WTC11 (cell line): ENCODE measurements at regions not wholly inside any gene's neighbourhood (a gene's known extent, or its start where the extent isn't known, plus 50 kb on each side); places are given as distances from the start of the nearest gene placed in this dataset.
A peak's percentile ranks its signal among the peaks of the same experiment; 100 is the strongest.

Experiments used
- ATAC-seq: fragments of 200-7000 bp; cut with Tn5 transposase; 2 replicates; pipeline ENCODE4 v1.10.0; 2021; ENCODE audit warnings: mild to moderate bottlenecking, moderate library complexity
- CTCF ChIA-PET: fragments of 300-600 bp; sonication (Branson Sonifier 250); formaldehyde crosslinking; loops from one replicate; lab custom pipeline; 2021; ENCODE audit warnings: antibody characterized with exemption; lab: Charles Lee
- POLR2A ChIA-PET: fragments of 350-600 bp; sonication (Branson Sonifier 250); formaldehyde crosslinking; loops from one replicate; lab custom pipeline; 2021; ENCODE audit warnings: antibody characterized with exemption; lab: Charles Lee
- DNase-seq: peaks from one replicate; pipeline ENCODE4 v3.0.0; 2021; ENCODE audit warnings: low spot score
- H3K27ac Mint-ChIP-seq: 2 replicates; pipeline ENCODE4 v1.8.0; 2021; ENCODE audit warnings: mixed read lengths
- H3K27me3 Mint-ChIP-seq: 2 replicates; pipeline ENCODE4 v1.8.0; 2021; ENCODE audit warnings: low read depth, mild to moderate bottlenecking, moderate library complexity, mixed read lengths
- H3K36me3 Mint-ChIP-seq: 2 replicates; pipeline ENCODE4 v1.8.0; 2021; ENCODE audit warnings: mixed read lengths
- H3K4me1 Mint-ChIP-seq: 2 replicates; pipeline ENCODE4 v1.8.0; 2022; ENCODE audit warnings: mixed read lengths
- H3K4me3 Mint-ChIP-seq: 2 replicates; pipeline ENCODE4 v1.8.0; 2021; ENCODE audit warnings: mild to moderate bottlenecking, moderate library complexity, mixed read lengths
- H3K9me3 Mint-ChIP-seq: 2 replicates; pipeline ENCODE4 v1.8.0; 2021; ENCODE audit warnings: mixed read lengths
- GRHL2 ChIP-seq: fragments of 250-450 bp; sonication (Bioruptor Pico); IDR thresholded peaks from 2 replicates; pipeline ENCODE4 v1.8.0; 2022; ENCODE audit warnings: mild to moderate bottlenecking, moderate library complexity; ENCODE audit not compliant: insufficient replicate concordance, severe bottlenecking
- GTF2I ChIP-seq: fragments of 250-450 bp; sonication (Bioruptor Pico); conservative IDR thresholded peaks from 2 replicates; pipeline ENCODE4 v1.4.0; 2021; ENCODE audit warnings: mild to moderate bottlenecking
- SMAD3 ChIP-seq: sonication (generic); formaldehyde crosslinking; IDR thresholded peaks from 2 replicates; pipeline ENCODE4 v1.8.0; 2022; ENCODE audit warnings: missing genetic modification reagents, mild to moderate bottlenecking, borderline replicate concordance
- SMAD4 ChIP-seq: sonication (generic); formaldehyde crosslinking; IDR thresholded peaks from 2 replicates; pipeline ENCODE4 v1.8.0; 2022; ENCODE audit warnings: mild to moderate bottlenecking, missing genetic modification reagents
- TCF7 ChIP-seq: sonication (generic); formaldehyde crosslinking; IDR thresholded peaks from 2 replicates; pipeline ENCODE4 v1.8.0; 2022; ENCODE audit warnings: mild to moderate bottlenecking, low read depth, missing genetic modification reagents, moderate library complexity
- TEAD1 ChIP-seq: sonication (generic); formaldehyde crosslinking; IDR thresholded peaks from 2 replicates; pipeline ENCODE4 v1.8.0; 2022; ENCODE audit warnings: mild to moderate bottlenecking, missing genetic modification reagents
- ZNF121 ChIP-seq: sonication (generic); formaldehyde crosslinking; IDR thresholded peaks from 2 replicates; pipeline ENCODE4 v1.8.0; 2023; ENCODE audit warnings: missing genetic modification reagents
- ZNF396 ChIP-seq: fragments of 250-450 bp; sonication (Bioruptor Pico); IDR thresholded peaks from 2 replicates; pipeline ENCODE4 v1.8.0; 2021; ENCODE audit warnings: mild to moderate bottlenecking, moderate library complexity, borderline replicate concordance
- ZNF423 ChIP-seq: fragments of 250-450 bp; sonication (Bioruptor Pico); IDR thresholded peaks from 2 replicates; pipeline ENCODE4 v2.1.2; 2022; ENCODE audit warnings: mild to moderate bottlenecking, moderate library complexity
- TF ChIP-seq, protein P1 (sequence below): sonication (generic); formaldehyde crosslinking; IDR thresholded peaks from 2 replicates; pipeline ENCODE4 v1.8.1; 2022; ENCODE audit warnings: low read depth, mild to moderate bottlenecking, moderate library complexity, missing genetic modification reagents, borderline replicate concordance
- TF ChIP-seq, protein P2 (sequence below): sonication (generic); formaldehyde crosslinking; IDR thresholded peaks from 2 replicates; pipeline ENCODE4 v1.8.1; 2023; ENCODE audit warnings: mild to moderate bottlenecking, missing genetic modification reagents, borderline replicate concordance
- TF ChIP-seq, protein P3 (sequence below): sonication (generic); formaldehyde crosslinking; IDR thresholded peaks from 2 replicates; pipeline ENCODE4 v1.8.1; 2023; ENCODE audit warnings: mild to moderate bottlenecking, missing genetic modification reagents
- TF ChIP-seq, protein P4 (sequence below): fragments of 250-450 bp; sonication (Bioruptor Pico); IDR thresholded peaks from 2 replicates; pipeline ENCODE4 v1.9.0; 2021; ENCODE audit warnings: mild to moderate bottlenecking

DNA sequence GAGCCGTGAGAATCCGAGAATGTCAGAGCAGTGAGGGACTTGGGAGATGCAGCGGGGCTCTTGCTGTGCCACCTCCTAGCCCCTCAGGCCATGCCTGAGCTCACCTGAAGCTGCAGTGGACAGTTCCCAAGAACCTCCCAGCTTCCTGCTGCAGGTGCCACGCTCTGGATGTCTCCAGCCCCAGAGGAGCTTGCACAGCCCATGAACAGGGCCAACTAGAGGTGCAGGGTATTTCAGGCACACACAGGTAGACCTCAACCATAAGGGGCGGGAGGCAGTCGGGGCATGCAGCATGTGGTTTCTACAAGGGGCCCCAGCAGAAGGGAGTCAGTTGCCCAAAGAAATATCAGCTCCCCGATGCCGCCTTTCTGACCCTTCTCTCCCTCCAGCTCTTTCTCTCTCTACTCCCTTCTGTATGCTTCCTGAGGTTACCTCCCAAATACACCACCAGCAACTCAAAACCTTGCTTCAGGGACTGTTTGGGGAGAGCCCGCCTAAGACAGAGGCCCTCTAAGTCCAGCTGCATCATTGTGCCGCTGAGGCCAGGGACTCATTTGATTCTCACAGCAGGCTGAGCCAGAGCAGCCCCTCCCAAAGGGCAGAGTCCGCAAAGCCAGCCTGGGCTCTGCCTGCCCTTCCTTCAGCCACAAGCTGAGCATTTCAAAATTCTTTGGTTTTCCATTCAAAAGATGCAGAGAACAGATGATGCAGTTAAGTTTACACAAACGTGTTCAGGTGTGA lies 209.8 kb downstream of the MATN1 start:
- Mint-ChIP-seq H3K36me3 (no peaks in the 10 kb centered on the region), H3K4me3 (no peak overlapping the region), H3K27me3 (no peaks in the 10 kb centered on the region), H3K4me1 (peaks cover 47% of the 10 kb centered on the region), H3K9me3 (no peaks in the 10 kb centered on the region; the same call in 1 of the 2 replicates), H3K27ac (no peak overlapping the region)
- CTCF ChIA-PET: interaction anchor here (1.5 kb wide), 1 partner anchor 133 kb away, joined by 4 read pairs; no protein-coding TSS in a partner anchor
- TF ChIP-seq, protein P1, sequence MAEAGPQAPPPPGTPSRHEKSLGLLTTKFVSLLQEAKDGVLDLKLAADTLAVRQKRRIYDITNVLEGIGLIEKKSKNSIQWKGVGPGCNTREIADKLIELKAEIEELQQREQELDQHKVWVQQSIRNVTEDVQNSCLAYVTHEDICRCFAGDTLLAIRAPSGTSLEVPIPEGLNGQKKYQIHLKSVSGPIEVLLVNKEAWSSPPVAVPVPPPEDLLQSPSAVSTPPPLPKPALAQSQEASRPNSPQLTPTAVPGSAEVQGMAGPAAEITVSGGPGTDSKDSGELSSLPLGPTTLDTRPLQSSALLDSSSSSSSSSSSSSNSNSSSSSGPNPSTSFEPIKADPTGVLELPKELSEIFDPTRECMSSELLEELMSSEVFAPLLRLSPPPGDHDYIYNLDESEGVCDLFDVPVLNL (CRISPR knock-in tag): no peak
- TF ChIP-seq ZNF121 (CRISPR knock-in tag) (no peak), ZNF423 (CRISPR knock-in tag) (no peak)
- TF ChIP-seq, protein P2, sequence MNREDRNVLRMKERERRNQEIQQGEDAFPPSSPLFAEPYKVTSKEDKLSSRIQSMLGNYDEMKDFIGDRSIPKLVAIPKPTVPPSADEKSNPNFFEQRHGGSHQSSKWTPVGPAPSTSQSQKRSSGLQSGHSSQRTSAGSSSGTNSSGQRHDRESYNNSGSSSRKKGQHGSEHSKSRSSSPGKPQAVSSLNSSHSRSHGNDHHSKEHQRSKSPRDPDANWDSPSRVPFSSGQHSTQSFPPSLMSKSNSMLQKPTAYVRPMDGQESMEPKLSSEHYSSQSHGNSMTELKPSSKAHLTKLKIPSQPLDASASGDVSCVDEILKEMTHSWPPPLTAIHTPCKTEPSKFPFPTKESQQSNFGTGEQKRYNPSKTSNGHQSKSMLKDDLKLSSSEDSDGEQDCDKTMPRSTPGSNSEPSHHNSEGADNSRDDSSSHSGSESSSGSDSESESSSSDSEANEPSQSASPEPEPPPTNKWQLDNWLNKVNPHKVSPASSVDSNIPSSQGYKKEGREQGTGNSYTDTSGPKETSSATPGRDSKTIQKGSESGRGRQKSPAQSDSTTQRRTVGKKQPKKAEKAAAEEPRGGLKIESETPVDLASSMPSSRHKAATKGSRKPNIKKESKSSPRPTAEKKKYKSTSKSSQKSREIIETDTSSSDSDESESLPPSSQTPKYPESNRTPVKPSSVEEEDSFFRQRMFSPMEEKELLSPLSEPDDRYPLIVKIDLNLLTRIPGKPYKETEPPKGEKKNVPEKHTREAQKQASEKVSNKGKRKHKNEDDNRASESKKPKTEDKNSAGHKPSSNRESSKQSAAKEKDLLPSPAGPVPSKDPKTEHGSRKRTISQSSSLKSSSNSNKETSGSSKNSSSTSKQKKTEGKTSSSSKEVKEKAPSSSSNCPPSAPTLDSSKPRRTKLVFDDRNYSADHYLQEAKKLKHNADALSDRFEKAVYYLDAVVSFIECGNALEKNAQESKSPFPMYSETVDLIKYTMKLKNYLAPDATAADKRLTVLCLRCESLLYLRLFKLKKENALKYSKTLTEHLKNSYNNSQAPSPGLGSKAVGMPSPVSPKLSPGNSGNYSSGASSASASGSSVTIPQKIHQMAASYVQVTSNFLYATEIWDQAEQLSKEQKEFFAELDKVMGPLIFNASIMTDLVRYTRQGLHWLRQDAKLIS (CRISPR knock-in tag): no peak
- no peak for ATAC-seq
- DNase-seq: no peak
- POLR2A ChIA-PET: no interaction called here

DNA sequence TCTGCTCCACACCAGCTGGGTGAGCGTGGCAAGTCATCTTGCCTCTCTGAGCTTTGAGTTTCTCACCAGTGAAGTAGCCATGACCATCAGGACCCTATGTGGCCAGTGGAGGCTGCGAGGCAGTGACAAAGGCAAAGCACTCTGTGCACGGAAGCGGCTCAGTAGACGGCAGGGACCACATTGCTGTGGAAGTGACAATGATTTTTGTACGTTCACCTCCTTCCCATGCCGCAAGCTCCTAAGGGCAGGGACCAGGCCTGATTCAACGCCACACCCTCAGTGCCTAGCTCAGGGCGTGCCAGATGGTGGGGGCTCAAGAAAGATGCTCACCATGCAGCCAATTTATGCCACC lies 210.5 kb downstream of the MATN1 start:
- no peaks in the 10 kb centered on the region; the same call in 1 of the 2 replicates for H3K9me3 Mint-ChIP-seq
- ChIA-PET CTCF (interaction anchor here (0.6 to 1.5 kb wide), 4 partner anchors 133 to 721 kb away, joined by 3 to 4 read pairs (median 4); no protein-coding TSS in a partner anchor), POLR2A (no interaction called here)
- no peaks in the 10 kb centered on the region for H3K36me3 Mint-ChIP-seq
- H3K27me3 Mint-ChIP-seq: no peaks in the 10 kb centered on the region
- peaks cover 46% of the 10 kb centered on the region for H3K4me1 Mint-ChIP-seq
- no peak for ATAC-seq
- no peak for TF ChIP-seq GTF2I (CRISPR knock-in tag)
- TF ChIP-seq SMAD3 (CRISPR knock-in tag): no peak
- no peak for TF ChIP-seq TCF7 (CRISPR knock-in tag)
- H3K4me3 Mint-ChIP-seq: no peak overlapping the region
- no peak for DNase-seq
- H3K27ac Mint-ChIP-seq: no peak overlapping the region

DNA sequence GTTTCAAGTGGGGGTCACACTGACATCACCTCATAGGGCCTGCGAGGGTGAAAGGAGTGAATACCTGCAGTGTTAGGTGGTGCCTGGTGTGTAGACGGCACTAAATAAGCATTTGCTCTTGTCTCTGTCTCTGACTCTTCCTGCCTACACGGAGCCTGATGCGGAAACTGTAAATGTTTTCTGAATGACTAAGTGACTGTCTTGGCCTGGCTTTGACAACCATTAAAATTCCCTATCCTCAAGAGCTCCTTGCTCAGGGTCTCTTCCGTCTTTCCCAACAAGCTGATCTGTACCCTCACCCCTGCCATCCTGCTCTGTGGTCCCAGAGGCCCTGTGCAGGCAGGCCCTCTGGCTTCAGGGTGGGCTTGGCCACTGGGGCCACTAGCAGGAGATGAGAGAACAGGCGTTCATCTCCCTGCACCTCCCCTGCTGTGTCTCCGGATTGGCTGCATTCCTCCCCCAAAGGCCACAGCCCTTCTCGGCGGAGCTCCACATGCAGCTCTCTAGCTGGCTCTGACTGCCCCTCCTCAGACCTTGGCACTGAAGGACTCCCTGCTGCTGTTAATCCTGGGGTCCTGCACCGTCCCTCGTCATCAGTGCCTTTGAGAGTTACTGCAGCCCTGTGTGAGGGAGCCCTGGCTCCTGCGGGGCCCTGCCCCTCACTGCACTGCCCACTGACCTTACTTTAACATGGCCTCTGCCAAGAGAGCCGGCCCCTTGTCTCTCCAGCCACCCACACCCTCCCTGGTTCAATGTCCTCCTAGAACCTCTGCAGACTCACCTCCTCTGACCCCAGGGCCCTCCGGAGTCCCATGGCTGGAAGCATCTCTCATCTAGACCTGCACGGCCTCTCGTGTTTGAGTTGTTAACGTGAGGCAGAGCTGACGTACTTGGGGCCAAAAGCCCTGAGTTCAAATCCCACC lies 211.1 kb downstream of the MATN1 start:
- peaks cover 42% of the 10 kb centered on the region for H3K4me1 Mint-ChIP-seq
- peak; percentile 38 for DNase-seq
- H3K9me3 Mint-ChIP-seq: no peaks in the 10 kb centered on the region; the same call in 1 of the 2 replicates
- H3K27ac Mint-ChIP-seq: no peak overlapping the region
- H3K4me3 Mint-ChIP-seq: no peak overlapping the region
- ChIA-PET POLR2A (no interaction called here), CTCF (interaction anchor here (0.6 to 1.5 kb wide), 4 partner anchors 132 to 720 kb away, joined by 3 to 4 read pairs (median 4); no protein-coding TSS in a partner anchor)
- H3K27me3 Mint-ChIP-seq: no peaks in the 10 kb centered on the region
- peak; percentile 66 for ATAC-seq
- TF ChIP-seq TEAD1 (CRISPR knock-in tag) (no peak), SMAD4 (no peak), ZNF423 (CRISPR knock-in tag) (peak; percentile 16; the same call in 1 of the 2 replicates), ZNF396 (CRISPR knock-in tag) (no peak), GRHL2 (CRISPR knock-in tag) (no peak)
- TF ChIP-seq, protein P3, sequence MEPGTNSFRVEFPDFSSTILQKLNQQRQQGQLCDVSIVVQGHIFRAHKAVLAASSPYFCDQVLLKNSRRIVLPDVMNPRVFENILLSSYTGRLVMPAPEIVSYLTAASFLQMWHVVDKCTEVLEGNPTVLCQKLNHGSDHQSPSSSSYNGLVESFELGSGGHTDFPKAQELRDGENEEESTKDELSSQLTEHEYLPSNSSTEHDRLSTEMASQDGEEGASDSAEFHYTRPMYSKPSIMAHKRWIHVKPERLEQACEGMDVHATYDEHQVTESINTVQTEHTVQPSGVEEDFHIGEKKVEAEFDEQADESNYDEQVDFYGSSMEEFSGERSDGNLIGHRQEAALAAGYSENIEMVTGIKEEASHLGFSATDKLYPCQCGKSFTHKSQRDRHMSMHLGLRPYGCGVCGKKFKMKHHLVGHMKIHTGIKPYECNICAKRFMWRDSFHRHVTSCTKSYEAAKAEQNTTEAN: no peak
- TF ChIP-seq, protein P4, sequence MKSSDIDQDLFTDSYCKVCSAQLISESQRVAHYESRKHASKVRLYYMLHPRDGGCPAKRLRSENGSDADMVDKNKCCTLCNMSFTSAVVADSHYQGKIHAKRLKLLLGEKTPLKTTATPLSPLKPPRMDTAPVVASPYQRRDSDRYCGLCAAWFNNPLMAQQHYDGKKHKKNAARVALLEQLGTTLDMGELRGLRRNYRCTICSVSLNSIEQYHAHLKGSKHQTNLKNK: no peak
- TF ChIP-seq, all 79 proteins: peak for 1
- H3K36me3 Mint-ChIP-seq: no peaks in the 10 kb centered on the region
